ENCODE measurements at regions not wholly inside any gene's neighbourhood (a gene's known extent, or its start where the extent isn't known, plus 50 kb on each side); places are given as distances from the start of the nearest gene placed in this dataset.

DNA sequence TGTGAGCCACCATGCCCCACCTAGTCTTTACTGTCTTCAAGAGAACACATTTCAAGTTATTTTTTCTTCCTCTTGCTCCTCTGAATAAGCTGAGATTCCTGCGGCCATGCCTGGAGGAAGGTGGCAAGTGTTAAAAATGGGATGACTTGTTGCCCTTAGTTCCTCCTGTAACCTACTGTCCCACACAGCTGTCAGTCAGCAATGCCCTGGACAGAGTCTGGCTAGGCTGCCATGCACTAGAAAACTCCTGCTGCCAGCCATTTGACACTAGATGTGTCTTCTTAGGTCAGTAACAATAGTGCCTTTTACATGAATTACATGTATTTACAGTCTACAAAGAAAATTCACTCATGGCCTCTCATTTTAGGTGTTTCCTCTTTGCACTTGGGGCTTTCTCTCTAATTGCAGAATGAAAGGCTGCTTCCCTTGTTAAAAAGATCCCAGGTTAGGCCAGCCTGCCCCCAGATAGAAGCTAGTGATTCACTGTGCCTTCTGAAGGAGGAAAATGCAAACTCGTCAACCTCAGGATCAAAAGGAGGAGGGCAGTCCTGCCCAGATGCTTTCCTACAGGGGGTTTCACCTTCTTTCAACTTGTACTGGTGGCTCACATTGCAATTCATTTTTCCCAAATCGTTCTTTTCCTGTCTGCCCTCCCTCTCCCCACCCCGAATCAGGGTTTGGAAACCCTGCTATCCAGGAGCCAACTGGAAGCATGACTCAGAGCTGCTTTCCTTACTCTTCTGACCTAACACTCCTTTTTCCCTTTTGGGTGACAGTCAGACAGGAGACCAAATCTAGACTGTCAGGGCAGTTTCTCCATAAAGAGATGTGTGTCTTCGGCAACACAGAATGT is 136.6 kb downstream of the SPAG6 start:
- Histone ChIP-seq H3K4me3 (no peak overlapping the region), H3K9me3 (no peaks in the 10 kb centered on the region), H3K36me3 (ENCODE audit: low read depth) (no peaks in the 10 kb centered on the region), H3K4me1 (ENCODE audit: low read depth) (peaks cover 2% of the 10 kb centered on the region)
- DNase-seq (no peak), ATAC-seq (no peak)
- TF ChIP-seq, protein P1, sequence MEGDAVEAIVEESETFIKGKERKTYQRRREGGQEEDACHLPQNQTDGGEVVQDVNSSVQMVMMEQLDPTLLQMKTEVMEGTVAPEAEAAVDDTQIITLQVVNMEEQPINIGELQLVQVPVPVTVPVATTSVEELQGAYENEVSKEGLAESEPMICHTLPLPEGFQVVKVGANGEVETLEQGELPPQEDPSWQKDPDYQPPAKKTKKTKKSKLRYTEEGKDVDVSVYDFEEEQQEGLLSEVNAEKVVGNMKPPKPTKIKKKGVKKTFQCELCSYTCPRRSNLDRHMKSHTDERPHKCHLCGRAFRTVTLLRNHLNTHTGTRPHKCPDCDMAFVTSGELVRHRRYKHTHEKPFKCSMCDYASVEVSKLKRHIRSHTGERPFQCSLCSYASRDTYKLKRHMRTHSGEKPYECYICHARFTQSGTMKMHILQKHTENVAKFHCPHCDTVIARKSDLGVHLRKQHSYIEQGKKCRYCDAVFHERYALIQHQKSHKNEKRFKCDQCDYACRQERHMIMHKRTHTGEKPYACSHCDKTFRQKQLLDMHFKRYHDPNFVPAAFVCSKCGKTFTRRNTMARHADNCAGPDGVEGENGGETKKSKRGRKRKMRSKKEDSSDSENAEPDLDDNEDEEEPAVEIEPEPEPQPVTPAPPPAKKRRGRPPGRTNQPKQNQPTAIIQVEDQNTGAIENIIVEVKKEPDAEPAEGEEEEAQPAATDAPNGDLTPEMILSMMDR (IDR thresholded peaks at IDR 0.05), result no peak
- intact Hi-C loops (cut with DNase I, micrococcal nuclease), result no loop called here

DNA sequence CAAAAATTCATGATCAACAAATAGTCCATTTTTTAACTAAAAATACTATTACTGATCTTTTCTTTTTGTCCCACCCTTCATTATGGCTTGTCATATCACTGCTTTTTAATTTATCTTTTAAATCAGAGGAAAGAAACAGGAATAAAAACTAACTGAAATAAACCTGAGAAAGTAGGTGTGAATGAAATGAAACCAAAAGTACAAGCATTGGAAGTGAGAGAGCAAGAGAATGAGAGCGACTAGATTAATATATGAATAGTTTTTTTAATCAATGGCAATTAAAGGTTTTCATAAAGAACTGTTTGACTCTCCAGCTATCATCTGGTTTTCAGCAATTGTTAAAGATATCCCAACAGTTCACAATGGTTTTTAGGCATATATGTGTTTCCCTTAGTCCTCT is 137.8 kb downstream of the SPAG6 start:
- Histone ChIP-seq H3K36me3 (ENCODE audit: low read depth) (no peaks in the 10 kb centered on the region), H3K4me1 (ENCODE audit: low read depth) (no peaks in the 10 kb centered on the region), H3K4me3 (no peak overlapping the region), H3K9me3 (no peaks in the 10 kb centered on the region)
- intact Hi-C loops (cut with DNase I, micrococcal nuclease), result no loop called here
- DNase-seq, result no peak
- ATAC-seq, result no peak
- TF ChIP-seq, protein P1 (IDR thresholded peaks at IDR 0.05), result no peak

Measured in mucosa of descending colon (tissue), 3 donors.